SK-N-SH (cell line): ENCODE measurements at regions not wholly inside any gene's neighbourhood (a gene's known extent, or its start where the extent isn't known, plus 50 kb on each side); places are given as distances from the start of the nearest gene placed in this dataset.

ENCODE experiments used
- CTCF ChIP-seq: fragments of 200-600 bp; sonication (generic); IDR thresholded peaks from 2 replicates; pipeline ENCODE4 v1.6.1; 2017; ENCODE audit warnings: antibody characterized with exemption, mild to moderate bottlenecking, moderate library complexity
- EZH2phosphoT487 ChIP-seq: fragments of 200-600 bp; sonication (generic); IDR thresholded peaks from 2 replicates; pipeline ENCODE4 v1.6.1; 2017; ENCODE audit warnings: low read depth, mixed run types, mild to moderate bottlenecking, antibody characterized with exemption, moderate library complexity, borderline replicate concordance
- FOXM1 ChIP-seq: IDR thresholded peaks from 2 replicates; pipeline ENCODE4 v1.4.0; 2012; ENCODE audit warnings: low read depth, mild to moderate bottlenecking
- POLR2AphosphoS5 ChIP-seq: IDR thresholded peaks from 2 replicates; pipeline ENCODE4 v1.6.1; 2012; ENCODE audit warnings: low read depth, low read length
- RCOR1 ChIP-seq: fragments of 150-350 bp; IDR thresholded peaks from 2 replicates; pipeline ENCODE4 v1.6.1; 2017; ENCODE audit warnings: antibody characterized with exemption, low read length
- TEAD4 ChIP-seq: IDR thresholded peaks from 2 replicates; pipeline ENCODE4 v1.4.0; 2012; ENCODE audit warnings: mild to moderate bottlenecking, borderline replicate concordance; ENCODE audit not compliant: insufficient read depth
- YY1 ChIP-seq: IDR thresholded peaks from 2 replicates; pipeline ENCODE4 v1.4.0; 2012; ENCODE audit warnings: low read depth, mild to moderate bottlenecking

- TF ChIP-seq CTCF (no peak), EZH2phosphoT487 (no peak), TEAD4 (no peak), POLR2AphosphoS5 (no peak), YY1 (no peak), RCOR1 (no peak), FOXM1 (no peak)
Measured at GRCh38 chr2:100643467-100643866, 80.7 kb downstream of the PDCL3 start.
